Stimulated activated CD4-positive, alpha-beta T cell treated with anti-CD3 and anti-CD28 coated beads, Interleukin-1b, Interleukin-23, amount 100 ng/mL, for 24 hours (primary cell): ENCODE measurements at regions not wholly inside any gene's neighbourhood (a gene's known extent, or its start where the extent isn't known, plus 50 kb on each side); places are given as distances from the start of the nearest gene placed in this dataset.
"Not testable (repeated sequence)": the region's sequence is repeated elsewhere in the genome, so short reads cannot be mapped to it uniquely, and the experiment has no call there.

Experiments used
- DNase-seq, 4 experiments: peaks; one replicate each; pipeline ENCODE4 v3.0.0-alpha.2; 2020; ENCODE audit warnings: low read depth in 4 of 4, low spot score in 1 of 4

GRCh38 chr2:185374878-185375277, 363.7 kb upstream of the FSIP2 start:
- DNase-seq, result no peak

- no peak for DNase-seq
These were observed 362.9 kb upstream of the FSIP2 start for GRCh38 chr2:185375731-185376130.

GRCh38 chr2:185381631-185382030, 357.0 kb upstream of the FSIP2 start:
- DNase-seq, result no peak

- DNase-seq, result no peak
These were observed 353.6 kb upstream of the FSIP2 start for GRCh38 chr2:185384822-185385560.

- DNase-seq, result no peak
These were observed 350.4 kb upstream of the FSIP2 start for GRCh38 chr2:185388226-185388625.

GRCh38 chr2:185391543-185391942, 347.1 kb upstream of the FSIP2 start:
- no peak for DNase-seq

GRCh38 chr2:185393091-185393490, 345.5 kb upstream of the FSIP2 start:
- no peak for DNase-seq

- no peak for DNase-seq
These were observed 336.1 kb upstream of the FSIP2 start for GRCh38 chr2:185402474-185402873.

GRCh38 chr2:185404578-185404977, 334.0 kb upstream of the FSIP2 start:
- DNase-seq, result no peak

- DNase-seq, result no peak
These were observed 321.5 kb upstream of the FSIP2 start for GRCh38 chr2:185417111-185417510.

- no peak for DNase-seq
These were observed 320.9 kb upstream of the FSIP2 start for GRCh38 chr2:185417688-185418087.

- DNase-seq, result not testable (repeated sequence)
These were observed 313.5 kb upstream of the FSIP2 start for GRCh38 chr2:185424958-185425629.

- DNase-seq, result no peak
These were observed 310.6 kb upstream of the FSIP2 start for GRCh38 chr2:185428000-185428399.

- DNase-seq, result no peak
These were observed 304.8 kb upstream of the FSIP2 start for GRCh38 chr2:185433824-185434223.

GRCh38 chr2:185436787-185437372, 301.7 kb upstream of the FSIP2 start:
- no peak for DNase-seq

- no peak for DNase-seq
These were observed 297.1 kb upstream of the FSIP2 start for GRCh38 chr2:185441486-185442005.

GRCh38 chr2:185456517-185456916, 282.1 kb upstream of the FSIP2 start:
- no peak for DNase-seq

- no peak for DNase-seq
These were observed 275.1 kb upstream of the FSIP2 start for GRCh38 chr2:185463481-185463880.

- no peak for DNase-seq
These were observed 271.7 kb upstream of the FSIP2 start for GRCh38 chr2:185466915-185467314.

GRCh38 chr2:185471441-185471840, 267.2 kb upstream of the FSIP2 start:
- no peak for DNase-seq

GRCh38 chr2:185472574-185472973, 266.0 kb upstream of the FSIP2 start:
- DNase-seq, result no peak

GRCh38 chr2:185473838-185474237, 264.8 kb upstream of the FSIP2 start:
- no peak for DNase-seq
